ENCODE measurements at regions not wholly inside any gene's neighbourhood (a gene's known extent, or its start where the extent isn't known, plus 50 kb on each side); places are given as distances from the start of the nearest gene placed in this dataset.

- FAIRE-seq (no peak), DNase-seq (ENCODE audit: low read depth, low spot score) (no peak), ATAC-seq (no peak)
- ChIA-PET SMC1A (ENCODE audit: uncharacterized antibody, unreplicated experiment) (no interaction called here), POLR2A (no interaction called here), RAD21 (ENCODE audit: unreplicated experiment) (no interaction called here), CTCF (no interaction called here)
- H3K79me2 ChIP-seq (ENCODE audit: control insufficient read depth, insufficient read depth, low read length): no peaks in the 10 kb centered on the region
- no peak for TF ChIP-seq ASH2L (IDR thresholded peaks at IDR 0.05; ENCODE audit: borderline replicate concordance, low read depth)
- no peak for TF ChIP-seq MTA2 (IDR thresholded peaks at IDR 0.05; ENCODE audit: low read depth)
- TF ChIP-seq TAF1 (IDR thresholded peaks at IDR 0.05; ENCODE audit: borderline replicate concordance, low read depth, low read length): no peak
- no peak for TF ChIP-seq SMAD5 (IDR thresholded peaks at IDR 0.05; ENCODE audit: low read depth)
- TF ChIP-seq ATF7 (IDR thresholded peaks at IDR 0.05; ENCODE audit: low read depth): no peak
- no peak for TF ChIP-seq POLR2AphosphoS5 (IDR thresholded peaks at IDR 0.05; ENCODE audit: low read length)
- no peak for TF ChIP-seq ZNF24 (IDR thresholded peaks at IDR 0.05)
- TF ChIP-seq ZNF384 (IDR thresholded peaks at IDR 0.05; ENCODE audit: borderline replicate concordance, low read depth, low read length): no peak
- TF ChIP-seq ZNF274 (IDR thresholded peaks at IDR 0.05; ENCODE audit: insufficient read depth, insufficient read length): no peak
- TF ChIP-seq NR2F1 (conservative IDR thresholded peaks at IDR 0.05): no peak
- TF ChIP-seq TCF3 (IDR thresholded peaks at IDR 0.05; ENCODE audit: borderline replicate concordance, insufficient read depth, low read depth, low read length): no peak
- TF ChIP-seq BHLHE40 (IDR thresholded peaks at IDR 0.05; ENCODE audit: borderline replicate concordance in 1 of 2, low read depth in 2 of 2, low read length in 1 of 2): no peak
- no peaks in the 10 kb centered on the region for H3K27me3 ChIP-seq (replicated peaks in 1 of 2; ENCODE audit: control insufficient read depth in 2 of 2, insufficient read depth in 2 of 2, low read length in 1 of 2)
- H3K36me3 ChIP-seq (ENCODE audit: control insufficient read depth in 2 of 2, insufficient read depth in 2 of 2, low read length in 1 of 2): no peaks in the 10 kb centered on the region
- 24% methylated on average over 9 of the region's 9 CpGs for WGBS (ENCODE audit: insufficient coverage, insufficient replicate concordance, low lambda C conversion rate, missing lambda C conversion rate)
- H4K20me1 ChIP-seq (ENCODE audit: control insufficient read depth, insufficient read depth): no peaks in the 10 kb centered on the region
- no TSS peak for BruUV-seq (replicated peaks)
- no peak overlapping the region for H3K9ac ChIP-seq (ENCODE audit: control insufficient read depth, insufficient read depth, low read length)
- H2AFZ ChIP-seq (ENCODE audit: control insufficient read depth, low read depth, low read length): no peak overlapping the region
- no peak overlapping the region for H3K4me3 ChIP-seq
- no peak overlapping the region for H3K27ac ChIP-seq (ENCODE audit: control insufficient read depth, insufficient read depth)
- in situ Hi-C loops (cut with MboI): no loop called here
- intact Hi-C loops (cut with micrococcal nuclease; ENCODE audit: unreplicated experiment): no loop called here
- H3K4me1 ChIP-seq (ENCODE audit: control insufficient read depth, insufficient read depth, low read length): no peaks in the 10 kb centered on the region
- no peaks in the 10 kb centered on the region for H3K9me3 ChIP-seq (replicated peaks; ENCODE audit: control insufficient read depth, insufficient read depth, low read length)
- H3K4me2 ChIP-seq (ENCODE audit: control insufficient read depth, insufficient read depth): no peak overlapping the region
Measured at GRCh38 chr16:87119748-87120147, 197.4 kb downstream of the C16orf95 start.
